ENCODE measurements at regions not wholly inside any gene's neighbourhood (a gene's known extent, or its start where the extent isn't known, plus 50 kb on each side); places are given as distances from the start of the nearest gene placed in this dataset.
A peak's percentile ranks its signal among the peaks of the same experiment; 100 is the strongest.

DNA sequence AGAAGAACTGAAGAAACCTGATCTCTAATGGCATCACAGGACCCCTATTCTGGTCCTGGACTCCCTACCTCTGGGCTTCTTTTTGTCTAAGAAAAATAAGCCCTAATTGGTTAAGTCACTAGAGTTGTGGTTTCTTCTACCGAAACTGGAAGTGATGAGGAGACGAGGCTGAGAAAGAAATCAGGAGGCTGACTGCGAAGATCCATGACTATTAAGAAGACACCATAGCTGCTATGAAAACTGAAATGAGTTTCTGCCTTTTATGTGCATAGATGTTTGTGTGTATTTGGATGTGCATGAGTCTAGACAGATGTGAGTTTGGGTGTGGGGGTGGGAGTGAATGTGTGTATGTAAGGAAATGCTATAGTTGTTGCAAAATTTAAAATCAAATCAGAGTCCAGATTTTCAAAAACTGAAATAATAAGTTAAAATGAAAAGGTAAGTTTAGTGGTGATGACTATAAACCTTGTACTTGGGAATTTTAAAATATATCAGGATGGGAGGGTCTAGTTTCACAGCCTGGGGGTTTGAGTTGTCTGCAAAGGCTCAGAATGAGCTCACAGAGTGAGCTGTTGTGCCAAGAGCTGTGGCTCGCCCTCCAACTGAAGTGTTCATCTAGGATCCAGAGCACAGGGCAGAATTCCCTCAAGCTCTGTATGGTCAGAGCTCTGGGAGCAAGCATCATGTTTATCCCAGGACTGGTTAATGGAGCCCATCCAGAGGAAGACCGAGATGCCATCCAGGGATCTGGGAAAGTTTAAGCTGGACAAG is 94.9 kb downstream of the VCPKMT start:
- H4K20me1 ChIP-seq (replicated peaks; ENCODE audit: insufficient read depth): no peaks in the 10 kb centered on the region
- DNase-seq (ENCODE audit: low spot score): no peak
- H3K4me3 ChIP-seq: no peak overlapping the region
- H3K27ac ChIP-seq (ENCODE audit: low read depth): no peak overlapping the region
- H3K4me1 ChIP-seq (ENCODE audit: insufficient read depth): no peaks in the 10 kb centered on the region
- no peak overlapping the region for H3K4me3 Mint-ChIP-seq
- no peak overlapping the region for H3K27ac Mint-ChIP-seq
- no peak overlapping the region for H2AFZ ChIP-seq
- no peaks in the 10 kb centered on the region for H3F3A ChIP-seq (replicated peaks; ENCODE audit: low read depth)
- H3K36me3 Mint-ChIP-seq (ENCODE audit: low read depth): peaks cover 3% of the 10 kb centered on the region; the same call in 1 of the 3 replicates
- H3K9me3 Mint-ChIP-seq: peaks cover 8% of the 10 kb centered on the region
- peaks cover 6% of the 10 kb centered on the region for H3K27me3 Mint-ChIP-seq (ENCODE audit: insufficient read depth, low read depth, poor library complexity)
- no peaks in the 10 kb centered on the region for H3K79me2 ChIP-seq (replicated peaks; ENCODE audit: insufficient read depth)
- TF ChIP-seq NANOG (IDR thresholded peaks at IDR 0.05; ENCODE audit: borderline replicate concordance): no peak
- peaks cover 6% of the 10 kb centered on the region; the same call in 1 of the 2 replicates for H3K9me2 ChIP-seq (ENCODE audit: insufficient read depth)
- peaks cover 8% of the 10 kb centered on the region; the same call in 2 of the 3 replicates for H3K4me1 Mint-ChIP-seq
- no peaks in the 10 kb centered on the region for H3K27me3 ChIP-seq (ENCODE audit: insufficient read depth)
- no peak overlapping the region for H3K4me2 ChIP-seq
- no peak for ATAC-seq
- no peaks in the 10 kb centered on the region for H3K36me3 ChIP-seq (ENCODE audit: insufficient read depth)

DNA sequence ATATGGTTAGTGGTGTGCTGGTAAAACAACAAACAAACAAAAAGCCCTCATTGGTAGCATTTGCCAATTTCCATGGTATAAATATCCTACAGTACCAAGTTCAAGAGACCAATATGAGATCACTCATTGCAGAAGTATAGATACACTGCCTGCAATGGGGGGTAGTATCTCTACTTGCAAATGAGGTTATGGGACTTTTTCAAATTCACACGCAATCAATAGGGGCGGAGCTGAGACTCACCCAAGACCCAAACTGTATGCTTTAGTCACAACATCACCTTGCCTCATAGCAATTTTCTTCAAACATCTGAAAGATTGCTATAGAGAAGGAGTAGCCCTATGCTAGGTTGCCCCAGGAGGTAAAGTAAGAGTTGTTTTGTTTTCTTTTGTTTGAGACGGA is 93.7 kb downstream of the VCPKMT start:
- Histone ChIP-seq H4K20me1 (replicated peaks; ENCODE audit: insufficient read depth) (no peaks in the 10 kb centered on the region), H3F3A (replicated peaks; ENCODE audit: low read depth) (no peaks in the 10 kb centered on the region), H2AFZ (no peak overlapping the region), H3K4me2 (no peak overlapping the region), H3K27ac (ENCODE audit: low read depth) (no peak overlapping the region), H3K36me3 (ENCODE audit: insufficient read depth) (no peaks in the 10 kb centered on the region), H3K9me2 (ENCODE audit: insufficient read depth) (peaks cover 6% of the 10 kb centered on the region; the same call in 1 of the 2 replicates), H3K79me2 (replicated peaks; ENCODE audit: insufficient read depth) (no peaks in the 10 kb centered on the region), H3K27me3 (ENCODE audit: insufficient read depth) (no peaks in the 10 kb centered on the region), H3K4me3 (no peak overlapping the region), H3K4me1 (ENCODE audit: insufficient read depth) (no peaks in the 10 kb centered on the region)
- H3K4me1 Mint-ChIP-seq: peaks cover 2% of the 10 kb centered on the region; the same call in 2 of the 3 replicates
- no peak overlapping the region for H3K27ac Mint-ChIP-seq
- H3K27me3 Mint-ChIP-seq (ENCODE audit: insufficient read depth, low read depth, poor library complexity): peaks cover 1% of the 10 kb centered on the region
- TF ChIP-seq CREB1 (CRISPR knock-in tag; IDR thresholded peaks at IDR 0.05; ENCODE audit: low read depth): no peak
- H3K4me3 Mint-ChIP-seq: no peak overlapping the region
- no peak for ATAC-seq
- no peak for DNase-seq (ENCODE audit: low spot score)
- peaks cover 8% of the 10 kb centered on the region for H3K9me3 Mint-ChIP-seq
- H3K36me3 Mint-ChIP-seq (ENCODE audit: low read depth): peaks cover 3% of the 10 kb centered on the region; the same call in 1 of the 3 replicates

GRCh38 chr14:50023671-50024490 is 92.5 kb downstream of the VCPKMT start:
- Histone ChIP-seq H4K20me1 (replicated peaks; ENCODE audit: insufficient read depth) (no peaks in the 10 kb centered on the region), H3K27ac (ENCODE audit: low read depth) (no peak overlapping the region), H3K36me3 (ENCODE audit: insufficient read depth) (no peaks in the 10 kb centered on the region), H3K4me3 (no peak overlapping the region), H3K9me2 (ENCODE audit: insufficient read depth) (peaks cover 6% of the 10 kb centered on the region; the same call in 1 of the 2 replicates), H3K4me2 (no peak overlapping the region), H2AFZ (0 out of 2 replicates have a peak overlapping the region, but pooled peaks have one; percentile 18), H3K4me1 (ENCODE audit: insufficient read depth) (no peaks in the 10 kb centered on the region), H3K79me2 (replicated peaks; ENCODE audit: insufficient read depth) (no peaks in the 10 kb centered on the region), H3F3A (replicated peaks; ENCODE audit: low read depth) (no peaks in the 10 kb centered on the region), H3K27me3 (ENCODE audit: insufficient read depth) (no peaks in the 10 kb centered on the region)
- H3K36me3 Mint-ChIP-seq (ENCODE audit: low read depth): peaks cover 3% of the 10 kb centered on the region; the same call in 1 of the 3 replicates
- ATAC-seq (no peak), DNase-seq (ENCODE audit: low spot score) (no peak)
- no peaks in the 10 kb centered on the region for H3K4me1 Mint-ChIP-seq
- H3K4me3 Mint-ChIP-seq: no peak overlapping the region
- H3K9me3 Mint-ChIP-seq: peaks cover 8% of the 10 kb centered on the region
- no peaks in the 10 kb centered on the region for H3K27me3 Mint-ChIP-seq (ENCODE audit: insufficient read depth, low read depth, poor library complexity)
- no peak overlapping the region for H3K27ac Mint-ChIP-seq
- no peak for TF ChIP-seq REST (IDR thresholded peaks at IDR 0.05; ENCODE audit: unreplicated experiment)
- no peak for TF ChIP-seq ZNF114 (CRISPR knock-in tag; IDR thresholded peaks at IDR 0.05)
- no peak for TF ChIP-seq EZH2phosphoT487 (IDR thresholded peaks at IDR 0.05; ENCODE audit: unreplicated experiment)
- TF ChIP-seq, protein P1, sequence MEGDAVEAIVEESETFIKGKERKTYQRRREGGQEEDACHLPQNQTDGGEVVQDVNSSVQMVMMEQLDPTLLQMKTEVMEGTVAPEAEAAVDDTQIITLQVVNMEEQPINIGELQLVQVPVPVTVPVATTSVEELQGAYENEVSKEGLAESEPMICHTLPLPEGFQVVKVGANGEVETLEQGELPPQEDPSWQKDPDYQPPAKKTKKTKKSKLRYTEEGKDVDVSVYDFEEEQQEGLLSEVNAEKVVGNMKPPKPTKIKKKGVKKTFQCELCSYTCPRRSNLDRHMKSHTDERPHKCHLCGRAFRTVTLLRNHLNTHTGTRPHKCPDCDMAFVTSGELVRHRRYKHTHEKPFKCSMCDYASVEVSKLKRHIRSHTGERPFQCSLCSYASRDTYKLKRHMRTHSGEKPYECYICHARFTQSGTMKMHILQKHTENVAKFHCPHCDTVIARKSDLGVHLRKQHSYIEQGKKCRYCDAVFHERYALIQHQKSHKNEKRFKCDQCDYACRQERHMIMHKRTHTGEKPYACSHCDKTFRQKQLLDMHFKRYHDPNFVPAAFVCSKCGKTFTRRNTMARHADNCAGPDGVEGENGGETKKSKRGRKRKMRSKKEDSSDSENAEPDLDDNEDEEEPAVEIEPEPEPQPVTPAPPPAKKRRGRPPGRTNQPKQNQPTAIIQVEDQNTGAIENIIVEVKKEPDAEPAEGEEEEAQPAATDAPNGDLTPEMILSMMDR (conservative IDR thresholded peaks at IDR 0.05; ENCODE audit: low read depth in 2 of 2): no peak
- no peak for TF ChIP-seq POLR2AphosphoS5 (IDR thresholded peaks at IDR 0.05; ENCODE audit: low read depth)

Data from GM23338 (cell line).